Middle frontal gyrus (tissue), 1 donor: ENCODE measurements at regions not wholly inside any gene's neighbourhood (a gene's known extent, or its start where the extent isn't known, plus 50 kb on each side); places are given as distances from the start of the nearest gene placed in this dataset.
"Not testable (repeated sequence)": the region's sequence is repeated elsewhere in the genome, so short reads cannot be mapped to it uniquely, and the experiment has no call there.

Experiments
- DNase-seq: peaks from one replicate; pipeline ENCODE4 v3.0.0-alpha.2; 2015; ENCODE audit warnings: low spot score; ENCODE audit errors: extremely low spot score

DNA sequence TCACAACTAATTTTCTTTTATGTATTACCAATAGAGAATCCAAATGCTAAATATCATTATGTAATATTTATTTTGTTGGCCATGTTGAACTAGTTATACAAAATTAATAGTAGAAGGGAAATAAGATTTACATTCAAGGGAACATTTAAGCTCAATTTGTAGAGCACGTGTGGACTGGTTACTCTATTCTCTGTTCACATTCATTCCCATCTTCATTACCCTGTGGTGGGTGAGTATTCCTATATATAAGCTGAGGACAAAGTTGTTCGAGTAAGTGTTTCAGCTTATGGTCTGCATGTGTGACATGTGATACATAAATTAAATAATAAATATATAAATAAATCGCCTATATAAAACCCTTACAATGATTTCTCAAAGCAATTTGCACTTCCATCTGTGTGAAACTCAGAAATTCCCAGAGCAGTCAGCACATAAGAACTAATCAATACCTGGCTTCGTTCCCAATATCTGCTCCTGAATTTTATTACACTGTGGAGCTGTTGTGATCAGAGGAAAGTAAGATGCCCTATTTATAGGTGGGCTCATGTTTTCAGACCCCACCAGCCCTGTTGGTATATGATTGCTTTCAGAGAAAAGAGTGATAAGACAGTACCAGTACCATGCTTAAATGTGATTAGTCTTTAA is 308.2 kb upstream of the DCN start:
- no peak for DNase-seq

DNA sequence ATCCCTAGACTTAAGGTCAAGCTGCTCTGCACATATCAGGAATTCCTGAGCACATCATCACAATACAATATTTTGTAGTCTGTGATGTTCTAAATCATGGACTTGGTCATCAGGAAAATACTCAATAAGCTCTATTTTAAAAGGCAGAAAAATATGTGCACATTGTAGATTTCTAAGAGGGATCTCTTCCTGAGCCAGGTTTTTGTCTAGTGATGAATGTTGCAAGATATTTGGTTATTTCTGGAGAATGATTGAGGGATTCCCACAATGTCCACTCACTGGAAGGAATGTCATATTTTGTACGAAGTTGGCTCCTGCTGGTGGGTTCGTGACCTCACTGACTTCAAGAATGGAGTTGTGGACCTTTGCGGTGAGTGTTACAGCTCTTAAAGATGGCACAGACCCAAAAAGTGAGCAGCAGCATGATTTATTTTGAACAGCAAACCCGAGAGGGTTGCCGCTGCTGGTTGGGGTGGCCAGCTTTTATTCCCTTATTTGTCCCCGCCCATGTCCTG is 300.9 kb upstream of the DCN start:
- no peak for DNase-seq

DNA sequence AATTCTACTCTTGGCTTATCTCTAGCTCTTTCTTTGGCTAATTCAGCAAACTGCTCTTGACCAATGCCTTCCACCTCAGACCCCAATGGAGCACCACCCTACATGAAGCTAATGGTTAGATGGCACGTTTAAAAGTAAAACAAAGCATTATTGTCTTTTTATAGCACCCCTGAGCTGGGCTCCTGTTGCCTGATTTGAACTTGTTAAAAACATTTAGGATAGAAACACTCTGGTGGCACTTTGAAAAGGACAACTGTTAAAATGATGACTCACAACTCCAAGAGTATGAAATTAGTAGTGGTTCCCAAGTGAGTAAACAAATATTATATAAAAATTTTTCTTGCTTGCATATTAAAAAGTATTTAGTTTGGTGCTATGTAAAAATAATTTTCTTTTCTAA is 299.6 kb upstream of the DCN start:
- no peak for DNase-seq

DNA sequence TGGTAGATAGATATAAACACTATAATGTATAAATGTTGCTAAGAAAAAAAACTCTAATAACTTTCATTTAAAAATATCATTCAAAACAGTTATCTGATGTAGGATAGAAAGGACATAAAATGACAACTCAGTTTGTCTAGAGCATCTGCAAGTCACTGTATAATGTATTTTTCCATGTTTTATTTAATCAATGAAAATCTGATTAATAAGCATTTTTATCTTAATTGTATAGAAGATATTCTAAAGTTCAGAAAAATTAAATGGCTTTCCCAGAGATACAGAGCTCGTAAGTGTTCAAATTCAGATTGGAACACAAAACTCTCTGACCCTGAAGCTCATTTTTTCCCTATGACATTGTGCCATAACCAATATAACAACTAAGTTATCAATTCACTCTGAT is 295.9 kb upstream of the DCN start:
- no peak for DNase-seq

DNA sequence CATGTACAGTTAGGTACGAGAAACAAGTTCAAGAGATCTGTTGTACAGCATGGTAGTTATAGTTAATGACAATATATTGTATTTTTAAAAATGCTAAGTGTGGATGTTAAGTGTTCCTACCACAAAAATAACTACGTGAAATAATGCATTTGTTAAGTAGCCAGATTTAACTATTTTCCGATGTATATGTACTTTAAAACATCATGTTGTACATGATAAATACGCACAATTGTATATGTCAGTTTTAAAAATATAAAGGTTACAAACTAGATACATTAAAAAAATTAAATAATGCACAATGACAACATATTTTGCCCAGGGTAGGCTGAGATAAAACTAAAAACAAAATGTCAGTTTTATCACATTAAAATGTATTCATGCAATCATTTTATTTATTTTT is 285.1 kb upstream of the DCN start:
- no peak for DNase-seq

DNA sequence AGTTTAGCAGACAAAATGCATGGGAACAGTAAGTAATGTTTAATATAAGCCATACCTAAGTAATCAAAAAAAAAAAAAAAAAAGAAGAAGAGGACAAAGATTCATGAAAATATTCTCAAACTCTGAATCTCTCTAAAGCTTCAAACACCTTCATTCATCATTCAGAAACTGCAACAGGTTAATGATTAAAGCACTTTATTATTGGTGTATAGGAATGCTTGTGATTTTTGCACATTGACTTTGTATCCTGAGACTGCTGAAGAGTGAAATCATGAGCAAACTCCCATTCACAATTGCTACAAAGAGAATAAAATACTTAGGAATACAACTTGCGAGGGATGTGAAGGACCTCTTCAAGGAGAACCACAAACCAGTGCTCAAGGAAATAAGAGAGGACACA is 278.4 kb upstream of the DCN start:
- DNase-seq, result no peak

DNA sequence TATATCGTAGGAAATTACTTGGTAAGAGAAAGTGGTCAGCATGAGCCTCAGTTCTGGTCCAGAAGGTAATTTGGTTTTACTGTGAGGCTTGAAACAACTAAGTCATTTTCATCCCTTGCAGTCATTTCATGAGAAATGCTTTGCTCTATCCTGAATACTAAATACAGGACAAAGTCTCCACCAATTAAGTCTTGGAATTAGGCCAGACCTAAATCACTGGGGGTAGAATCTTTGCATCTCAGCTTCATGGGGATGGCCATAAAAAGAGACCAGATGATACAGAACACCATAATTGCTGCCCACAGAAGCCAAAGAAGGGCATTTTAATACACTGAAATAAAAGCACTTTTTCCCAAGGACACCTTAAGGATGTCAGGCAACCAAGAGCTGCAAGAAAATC is 277.9 kb upstream of the DCN start:
- no peak for DNase-seq

DNA sequence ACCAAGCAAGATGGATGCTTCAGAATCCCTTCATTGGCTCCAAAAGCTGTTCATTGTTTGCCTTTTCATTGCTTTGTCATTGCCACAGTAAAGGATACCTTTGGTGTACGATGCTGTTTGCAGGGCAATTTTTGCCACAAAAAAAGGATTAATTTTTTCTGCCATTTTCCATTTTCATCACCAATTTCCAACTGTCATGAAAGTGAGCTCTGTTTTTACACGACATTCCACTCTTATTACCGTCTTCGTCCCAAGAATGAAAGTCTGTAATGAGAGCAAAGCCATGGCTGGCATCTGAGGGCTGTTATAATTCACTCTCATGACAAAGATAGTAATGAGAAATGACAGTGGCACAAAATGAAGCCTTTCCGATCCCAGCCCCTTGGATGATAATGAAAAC is 272.7 kb upstream of the DCN start:
- no peak for DNase-seq

DNA sequence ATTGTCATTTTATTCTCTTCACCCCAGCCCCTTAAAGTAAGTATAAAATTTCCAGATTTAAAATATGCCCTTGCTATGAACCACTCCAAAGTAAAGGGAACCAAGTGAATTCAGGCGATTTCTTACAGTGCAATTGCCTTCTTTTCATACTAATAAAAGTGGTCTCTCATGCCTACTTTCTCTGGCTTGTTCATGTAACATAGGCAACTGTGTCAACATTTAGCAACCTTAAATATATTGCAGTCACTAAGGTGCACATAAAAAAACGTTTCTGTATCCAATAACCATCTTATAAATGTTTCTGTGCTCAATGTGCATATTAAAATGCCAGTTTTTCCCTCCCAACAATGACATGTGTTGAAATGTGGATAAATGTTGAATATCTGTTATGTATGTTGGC is 271.6 kb upstream of the DCN start:
- no peak for DNase-seq

DNA sequence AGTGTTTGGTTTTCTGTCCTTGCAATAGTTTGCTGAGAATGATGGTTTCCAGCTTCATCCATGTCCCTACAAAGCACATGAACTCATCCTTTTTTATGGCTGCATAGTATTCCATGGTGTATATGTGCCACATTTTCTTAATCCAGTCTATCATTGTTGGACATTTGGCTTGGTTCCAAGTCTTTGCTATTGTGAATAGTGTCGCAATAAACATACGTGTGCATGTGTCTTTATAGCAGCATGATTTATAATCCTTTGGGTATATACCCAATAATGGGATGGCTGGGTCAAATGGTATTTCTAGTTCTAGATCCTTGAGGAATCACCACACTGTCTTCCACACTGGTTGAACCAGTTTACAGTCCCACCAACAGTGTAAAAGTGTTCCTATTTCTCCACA is 269.8 kb upstream of the DCN start:
- not testable (repeated sequence) for DNase-seq

DNA sequence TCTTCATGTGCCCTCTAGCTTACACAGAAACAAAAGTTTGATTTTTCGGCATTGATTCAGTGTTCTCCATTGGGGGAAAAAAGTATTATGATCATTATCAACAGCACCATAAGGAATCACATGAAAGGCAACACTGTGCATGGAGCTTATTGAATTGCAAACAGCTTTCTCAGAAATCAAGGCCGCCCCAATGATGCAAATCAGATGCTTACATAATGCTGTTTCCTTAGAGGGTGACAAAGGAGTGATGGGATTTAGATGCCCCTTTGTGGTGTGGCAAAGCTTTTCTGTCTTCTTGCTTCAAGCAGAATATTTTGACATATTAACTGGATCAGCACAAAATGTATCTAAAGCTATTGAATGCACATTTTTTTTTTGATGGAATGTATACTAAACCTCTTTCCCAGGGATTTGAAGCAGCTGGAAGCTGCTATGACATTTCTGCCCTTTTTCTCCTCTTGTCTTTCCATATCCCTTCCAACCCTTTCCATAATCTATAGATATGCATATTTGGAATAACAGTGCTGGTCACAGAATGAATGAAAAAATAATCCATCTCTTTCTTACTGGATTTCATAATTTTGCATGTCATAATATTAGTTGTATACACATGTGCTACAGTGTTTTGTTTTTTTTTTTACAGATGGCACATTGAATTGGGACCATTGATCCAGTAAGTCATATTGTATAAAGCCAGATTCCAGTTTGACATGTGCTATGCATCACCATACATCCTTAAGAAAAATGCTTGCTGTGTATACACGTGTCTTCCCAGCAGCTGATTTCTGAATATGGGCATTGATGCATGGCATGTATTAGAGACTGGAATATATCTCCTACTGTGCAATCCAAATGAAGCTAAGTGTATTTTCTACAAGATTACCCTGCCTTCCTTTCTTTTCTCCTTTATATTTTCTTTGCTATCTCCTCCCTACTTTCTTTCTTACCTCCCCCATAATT is 259.7 kb upstream of the DCN start:
- DNase-seq, result no peak

DNA sequence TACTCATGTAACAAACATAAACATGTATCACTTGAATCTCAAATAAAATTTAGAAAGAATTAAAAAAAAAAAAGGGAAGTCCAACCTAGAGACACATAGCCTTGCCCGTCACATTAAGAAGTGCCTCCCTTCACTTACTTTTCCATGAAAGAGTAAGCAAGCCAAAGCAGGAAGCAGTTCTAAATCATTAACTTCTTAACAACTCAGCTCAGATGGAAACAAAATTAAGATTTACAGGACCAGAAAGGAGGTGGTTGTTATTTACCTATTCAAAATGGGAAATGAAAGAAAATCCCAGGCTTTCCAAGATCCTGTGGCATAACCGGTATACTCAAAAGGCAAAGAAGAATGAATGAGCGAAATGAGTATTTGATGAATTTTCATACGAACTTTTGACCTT is 258.6 kb upstream of the DCN start:
- DNase-seq, result no peak

DNA sequence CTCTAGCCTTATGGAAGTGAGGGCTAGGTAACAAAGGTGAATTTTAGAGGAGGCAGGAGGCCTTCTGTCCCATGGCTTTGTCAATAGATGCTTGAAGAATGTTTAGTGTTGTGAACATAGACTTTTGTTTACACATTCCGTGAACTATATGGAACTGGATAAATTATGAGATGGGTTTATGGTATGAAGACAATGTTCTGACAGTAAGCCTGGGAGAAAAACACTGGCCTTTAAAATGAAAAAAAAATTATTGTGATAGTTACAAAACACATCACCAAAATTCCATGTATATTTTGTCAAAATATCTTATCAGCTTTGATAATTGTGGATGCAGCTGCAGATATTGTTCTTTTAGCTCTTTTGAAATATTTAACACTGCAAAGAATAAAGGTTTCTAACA is 251.5 kb upstream of the DCN start:
- no peak for DNase-seq

DNA sequence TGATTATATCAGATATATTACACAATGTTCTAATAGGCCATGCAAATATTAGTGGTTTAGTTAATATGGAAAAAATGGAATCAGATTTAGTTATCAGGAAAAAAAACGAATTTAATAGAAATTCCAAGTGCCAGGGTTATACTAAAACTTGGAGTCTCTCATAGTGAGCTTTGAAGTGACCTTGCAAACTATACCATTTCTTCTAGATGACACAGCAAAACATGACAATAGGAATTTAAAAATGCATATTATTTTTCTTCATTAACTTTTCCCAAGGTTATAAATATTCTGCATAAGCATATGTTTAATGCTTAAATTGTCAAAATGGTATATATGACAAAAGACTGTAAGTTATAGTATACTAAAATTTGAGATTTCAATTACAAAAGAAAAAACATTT is 250.1 kb upstream of the DCN start:
- DNase-seq, result no peak

DNA sequence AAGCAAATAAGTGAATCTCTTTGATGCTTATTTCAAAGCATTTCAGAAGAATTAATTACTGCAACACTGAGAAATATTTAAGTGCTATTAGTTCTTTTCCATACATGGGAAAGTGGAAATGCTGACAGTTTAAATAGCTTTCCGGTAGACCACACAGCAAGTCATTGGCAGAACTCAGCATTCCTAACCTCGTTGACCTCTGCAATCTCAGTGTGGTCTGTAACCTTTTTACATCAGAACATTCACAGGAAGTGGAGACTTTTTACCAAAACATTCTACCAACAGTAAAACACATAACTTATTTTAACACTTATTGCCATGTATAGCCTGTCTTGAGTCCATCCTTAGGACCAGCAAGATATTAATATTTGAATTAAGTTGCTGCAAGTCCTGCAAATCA is 249.5 kb upstream of the DCN start:
- DNase-seq, result no peak

DNA sequence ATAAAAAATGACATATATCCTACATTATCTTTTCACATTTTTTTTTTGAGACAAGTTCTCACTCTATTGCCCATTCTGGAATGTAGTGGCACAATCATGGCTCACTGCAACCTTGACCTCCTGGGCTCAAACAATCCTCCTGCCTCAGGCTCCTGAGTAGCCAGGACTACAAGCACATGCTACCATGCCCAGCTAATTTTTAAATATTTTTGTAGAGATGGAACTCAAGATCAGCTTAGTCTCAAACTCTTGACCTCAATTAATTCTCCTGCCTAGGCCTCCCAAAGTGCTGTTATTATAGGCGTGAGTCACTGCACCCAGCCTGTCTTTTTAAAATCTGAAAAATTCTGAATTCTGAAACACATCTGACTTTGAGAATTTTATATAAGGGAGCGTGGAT is 241.9 kb upstream of the DCN start:
- DNase-seq, result no peak

DNA sequence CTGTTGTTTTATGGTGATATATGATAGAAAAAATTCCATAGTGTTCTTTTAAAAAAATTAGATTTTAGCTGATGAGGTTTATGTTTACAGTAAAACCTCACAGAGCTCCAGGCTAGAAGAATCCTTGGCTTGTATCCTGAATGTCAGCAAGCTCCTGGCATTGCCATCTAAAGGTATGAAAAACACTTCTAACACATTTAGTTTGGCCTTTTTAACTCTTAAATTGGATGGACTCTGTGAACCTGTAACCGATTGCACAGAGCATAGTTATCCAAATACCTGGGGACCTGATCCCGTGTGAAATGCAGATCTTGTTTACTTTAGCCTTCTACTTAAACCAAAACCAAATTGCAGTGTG is 241.1 kb upstream of the DCN start:
- no peak for DNase-seq

DNA sequence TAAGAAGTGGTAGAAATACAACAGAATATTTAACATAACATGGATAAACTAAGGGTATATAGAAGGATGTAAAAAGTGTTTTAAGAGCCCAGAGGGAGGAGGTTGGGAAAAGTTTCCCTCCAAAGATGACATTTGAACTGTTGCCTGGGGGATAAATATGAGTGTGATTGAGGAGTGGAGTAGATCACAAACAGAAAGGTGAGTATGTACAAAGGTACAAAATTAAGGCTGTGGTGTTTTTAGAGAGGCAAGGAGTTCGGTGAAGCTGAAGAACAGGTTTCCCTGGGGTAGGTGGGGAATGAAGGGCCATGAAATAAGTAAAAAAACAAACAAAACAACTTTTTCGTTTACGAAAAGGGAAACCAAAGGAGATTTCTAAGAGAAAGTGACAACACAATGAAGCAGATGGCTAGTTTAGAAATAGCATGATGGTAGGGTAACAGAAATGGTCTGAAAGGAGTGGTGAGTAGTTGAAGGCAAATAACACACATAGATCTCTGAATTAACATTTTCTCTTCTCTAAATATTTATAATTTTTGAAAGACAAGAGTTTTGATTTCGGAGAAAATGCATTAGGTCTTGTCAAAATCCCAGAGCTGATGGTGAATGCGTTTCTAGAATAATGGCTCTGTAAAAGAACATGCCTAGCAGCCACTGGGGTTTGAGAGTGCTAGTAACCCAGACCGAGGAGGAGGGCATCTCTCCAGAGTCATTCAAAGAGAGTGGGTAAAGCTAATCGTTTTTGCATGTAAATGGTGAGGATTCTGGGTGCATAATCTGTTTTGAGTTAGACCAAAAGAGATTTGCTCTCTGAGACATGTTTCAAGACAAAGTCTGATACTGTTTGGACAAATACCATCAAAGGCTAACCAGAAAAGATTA is 240.4 kb upstream of the DCN start:
- no peak for DNase-seq

DNA sequence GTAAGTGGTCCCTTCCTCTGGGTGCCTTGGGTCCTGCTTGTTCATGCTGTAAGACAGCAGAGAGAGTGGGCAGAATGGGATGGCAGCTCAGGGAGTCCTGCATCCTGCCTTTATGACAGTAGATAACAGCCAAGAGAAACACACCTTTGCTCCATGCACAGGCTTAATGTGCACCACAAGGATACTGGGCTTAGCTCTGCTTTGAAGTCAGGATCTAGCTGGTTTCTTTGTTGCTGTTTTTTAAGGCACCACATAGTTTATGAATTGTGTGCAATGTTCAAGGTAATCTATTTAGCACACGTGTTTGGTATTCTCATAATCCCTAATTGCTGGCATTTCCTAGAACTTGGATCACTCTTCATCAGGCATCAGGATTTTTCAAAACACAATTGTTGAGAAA is 239.5 kb upstream of the DCN start:
- DNase-seq, result no peak

DNA sequence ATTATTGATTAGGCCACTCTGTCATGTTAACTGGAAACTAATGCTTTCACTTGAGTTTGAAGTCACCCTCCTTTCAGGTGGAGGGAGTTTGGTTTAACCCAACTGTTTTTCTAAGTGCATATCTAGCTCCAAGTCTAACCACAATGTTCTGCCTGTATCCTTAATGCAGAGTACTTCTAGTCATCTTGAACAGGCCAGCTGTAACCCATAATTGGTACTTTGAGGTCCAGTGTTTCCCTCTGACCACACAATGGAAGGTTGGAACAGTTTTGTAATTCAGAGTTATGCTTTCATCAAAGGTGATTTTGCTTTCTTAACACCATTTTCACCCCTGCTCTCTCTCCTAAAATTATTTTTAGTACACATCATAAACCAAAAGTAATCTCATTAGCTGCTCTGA is 237.2 kb upstream of the DCN start:
- no peak for DNase-seq

DNA sequence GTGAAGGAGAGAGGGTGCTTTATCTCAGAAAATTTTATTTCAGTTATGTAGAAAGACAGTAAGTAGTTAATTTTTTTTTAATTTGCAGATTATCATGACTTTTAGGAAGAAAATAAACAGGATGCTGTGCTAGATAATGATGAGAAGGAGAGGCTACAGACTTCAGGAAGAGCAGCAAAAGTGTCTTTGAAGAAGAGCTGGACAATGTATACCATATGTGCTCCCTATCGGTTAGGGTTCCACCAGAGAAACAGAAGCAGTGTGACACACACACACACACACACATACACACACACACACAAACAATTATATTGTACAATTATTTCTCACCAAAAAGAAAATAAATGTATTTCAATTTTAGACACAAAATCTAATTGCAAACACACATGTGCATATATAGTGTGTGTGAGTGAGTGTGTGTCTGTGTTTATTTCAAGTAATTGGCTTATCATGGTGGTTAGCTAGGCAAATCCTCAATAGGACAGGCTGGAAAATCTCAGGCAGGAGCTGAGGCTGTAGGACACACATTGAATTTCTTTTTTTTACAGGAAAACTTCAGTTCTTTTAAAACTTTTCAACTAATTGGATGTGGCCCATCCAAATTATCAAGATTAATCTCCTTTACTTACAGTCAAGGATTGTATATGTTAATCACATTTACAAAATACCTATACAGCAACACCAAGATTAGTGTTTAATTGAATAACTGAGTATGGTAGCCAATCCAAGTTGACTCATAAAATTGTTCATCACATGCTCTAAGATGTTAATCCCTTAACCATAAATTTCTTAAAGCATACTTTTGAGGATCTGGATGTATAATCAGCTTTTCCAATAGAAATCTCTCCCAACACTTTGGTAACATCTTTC is 235.8 kb upstream of the DCN start:
- no peak for DNase-seq
